ENCODE measurements at regions not wholly inside any gene's neighbourhood (a gene's known extent, or its start where the extent isn't known, plus 50 kb on each side); places are given as distances from the start of the nearest gene placed in this dataset.

GRCh38 chr22:34283844-34284243, 363.6 kb upstream of the LARGE1 start:
- DNase-seq = no peak
- Histone ChIP-seq H3K27me3 (replicated peaks in 1 of 7) (peaks cover 0 to 9% (median 0%) of the 10 kb centered on the region in 7 donors), H3K36me3 (no peaks in the 10 kb centered on the region), H3K4me3 (no peak overlapping the region), H3K4me1 (no peaks in the 10 kb centered on the region), H3K27ac (no peak overlapping the region), H3K9me3 (peaks cover 0 to 11% (median 0%) of the 10 kb centered on the region in 8 donors)
- WGBS, 5 donors = 55 to 59% (median 55%) methylated on average over 3 of the region's 3 CpGs
- intact Hi-C loops (cut with DNase I; ENCODE audit: low total_unique reads) = no loop called here
- TF ChIP-seq POLR2AphosphoS5 (IDR thresholded peaks at IDR 0.05) (no peak), POLR2A (IDR thresholded peaks at IDR 0.05) (no peak)
- TF ChIP-seq, protein P1, sequence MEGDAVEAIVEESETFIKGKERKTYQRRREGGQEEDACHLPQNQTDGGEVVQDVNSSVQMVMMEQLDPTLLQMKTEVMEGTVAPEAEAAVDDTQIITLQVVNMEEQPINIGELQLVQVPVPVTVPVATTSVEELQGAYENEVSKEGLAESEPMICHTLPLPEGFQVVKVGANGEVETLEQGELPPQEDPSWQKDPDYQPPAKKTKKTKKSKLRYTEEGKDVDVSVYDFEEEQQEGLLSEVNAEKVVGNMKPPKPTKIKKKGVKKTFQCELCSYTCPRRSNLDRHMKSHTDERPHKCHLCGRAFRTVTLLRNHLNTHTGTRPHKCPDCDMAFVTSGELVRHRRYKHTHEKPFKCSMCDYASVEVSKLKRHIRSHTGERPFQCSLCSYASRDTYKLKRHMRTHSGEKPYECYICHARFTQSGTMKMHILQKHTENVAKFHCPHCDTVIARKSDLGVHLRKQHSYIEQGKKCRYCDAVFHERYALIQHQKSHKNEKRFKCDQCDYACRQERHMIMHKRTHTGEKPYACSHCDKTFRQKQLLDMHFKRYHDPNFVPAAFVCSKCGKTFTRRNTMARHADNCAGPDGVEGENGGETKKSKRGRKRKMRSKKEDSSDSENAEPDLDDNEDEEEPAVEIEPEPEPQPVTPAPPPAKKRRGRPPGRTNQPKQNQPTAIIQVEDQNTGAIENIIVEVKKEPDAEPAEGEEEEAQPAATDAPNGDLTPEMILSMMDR (IDR thresholded peaks at IDR 0.05 in 8 of 11, conservative IDR thresholded peaks at IDR 0.05 in 3 of 11) = no peak

DNA sequence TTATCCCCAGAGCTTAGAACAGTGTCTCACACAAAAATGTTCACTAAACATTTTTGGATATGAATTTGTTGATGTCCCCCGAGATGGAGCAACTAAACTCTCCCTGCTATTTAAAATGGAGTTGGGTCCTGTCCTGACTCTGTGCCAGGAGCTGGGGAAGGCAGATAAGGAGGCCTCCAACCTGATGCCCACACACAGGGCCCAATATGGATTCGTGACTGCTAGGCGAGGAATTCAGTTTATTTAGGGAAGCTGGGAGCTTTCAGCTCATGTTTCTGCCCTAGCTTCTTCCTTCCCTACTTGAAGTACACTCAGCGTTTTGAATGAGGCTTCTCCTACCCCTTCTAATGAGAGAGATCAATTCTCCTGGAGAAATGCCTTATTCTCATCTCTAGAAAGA, 373.0 kb upstream of the LARGE1 start:
- no peaks in the 10 kb centered on the region for H3K4me1 ChIP-seq
- 45 to 58% (median 50%) methylated on average over 4 of the region's 4 CpGs for WGBS, 5 donors
- DNase-seq = no peak
- no peak overlapping the region for H3K4me3 ChIP-seq
- H3K27me3 ChIP-seq (replicated peaks in 1 of 7) = peaks cover 0 to 8% (median 0%) of the 10 kb centered on the region in 7 donors
- no peaks in the 10 kb centered on the region for H3K36me3 ChIP-seq
- no peaks in the 10 kb centered on the region for H3K9me3 ChIP-seq
- no peak for TF ChIP-seq POLR2A (IDR thresholded peaks at IDR 0.05)
- TF ChIP-seq POLR2AphosphoS5 (IDR thresholded peaks at IDR 0.05) = no peak
- TF ChIP-seq, protein P1 (IDR thresholded peaks at IDR 0.05 in 8 of 11, conservative IDR thresholded peaks at IDR 0.05 in 3 of 11) = no peak
- intact Hi-C loops (cut with DNase I; ENCODE audit: low total_unique reads) = no loop called here
- H3K27ac ChIP-seq = no peak overlapping the region

- intact Hi-C loops (cut with DNase I; ENCODE audit: low total_unique reads) = no loop called here
- no peak overlapping the region for H3K4me3 ChIP-seq
- no peaks in the 10 kb centered on the region for H3K36me3 ChIP-seq
- no peak for DNase-seq
- WGBS, 5 donors = 63 to 78% (median 65%) methylated on average over 5 of the region's 5 CpGs
- TF ChIP-seq, protein P1 (IDR thresholded peaks at IDR 0.05 in 8 of 11, conservative IDR thresholded peaks at IDR 0.05 in 3 of 11) = no peak
- TF ChIP-seq POLR2AphosphoS5 (IDR thresholded peaks at IDR 0.05) (no peak), POLR2A (IDR thresholded peaks at IDR 0.05) (no peak)
- H3K27ac ChIP-seq = no peak overlapping the region
- H3K4me1 ChIP-seq = no peaks in the 10 kb centered on the region
- H3K9me3 ChIP-seq = no peaks in the 10 kb centered on the region
- H3K27me3 ChIP-seq (replicated peaks in 1 of 7) = no peaks in the 10 kb centered on the region
These were observed 374.2 kb upstream of the LARGE1 start for GRCh38 chr22:34294476-34294875.

- TF ChIP-seq, protein P1 (IDR thresholded peaks at IDR 0.05 in 8 of 11, conservative IDR thresholded peaks at IDR 0.05 in 3 of 11) = no peak
- TF ChIP-seq POLR2A (IDR thresholded peaks at IDR 0.05) = no peak
- no peak for TF ChIP-seq POLR2AphosphoS5 (IDR thresholded peaks at IDR 0.05)
- intact Hi-C loops (cut with DNase I; ENCODE audit: low total_unique reads) = no loop called here
- 82 to 92% (median 83%) methylated on average over 3 of the region's 3 CpGs for WGBS, 5 donors
- Histone ChIP-seq H3K27ac (no peak overlapping the region), H3K9me3 (no peaks in the 10 kb centered on the region), H3K4me3 (no peak overlapping the region), H3K27me3 (replicated peaks in 1 of 7) (no peaks in the 10 kb centered on the region), H3K36me3 (no peaks in the 10 kb centered on the region), H3K4me1 (no peaks in the 10 kb centered on the region)
- DNase-seq = no peak
These were observed 374.7 kb upstream of the LARGE1 start for GRCh38 chr22:34294986-34295385.

Measured in spleen (tissue), 11 donors.